MCF 10A (cell line): ENCODE measurements at regions not wholly inside any gene's neighbourhood (a gene's known extent, or its start where the extent isn't known, plus 50 kb on each side); places are given as distances from the start of the nearest gene placed in this dataset.

Experiments used
- BruUV-seq: library from RNA; stranded (reverse); fragments of 400-500 nt; replicated peaks from 2 replicates; lab custom pipeline; 2021; lab: Mats Ljungman, UMichigan
- CTCF ChIA-PET: fragments of 300-600 bp; sonication (Branson Sonifier 250); formaldehyde crosslinking; extraction: SDS; loops from one replicate; lab custom pipeline; 2021; ENCODE audit warnings: antibody characterized with exemption, inconsistent platforms; lab: Yijun Ruan, JAX
- POLR2A ChIA-PET: fragments of 300-600, 350-650 bp; sonication (Branson Sonifier 250); formaldehyde crosslinking; extraction: SDS; loops from one replicate; lab custom pipeline; 2020; ENCODE audit warnings: antibody characterized with exemption, inconsistent platforms; lab: Yijun Ruan, JAX
- DNase-seq: peaks from one replicate; pipeline ENCODE4 v3.0.0-alpha.2; 2018; ENCODE audit not compliant: unreplicated experiment
- H3K27ac Mint-ChIP-seq: one replicate; pipeline ENCODE4 v1.8.0; 2022; ENCODE audit warnings: mild to moderate bottlenecking, low read depth, mixed read lengths; ENCODE audit not compliant: unreplicated experiment
- H3K27me3 Mint-ChIP-seq: one replicate; pipeline ENCODE4 v1.8.0; 2022; ENCODE audit warnings: mixed read lengths; ENCODE audit not compliant: insufficient read depth, unreplicated experiment
- H3K36me3 Mint-ChIP-seq: one replicate; pipeline ENCODE4 v1.8.0; 2022; ENCODE audit warnings: mild to moderate bottlenecking, moderate library complexity, mixed read lengths; ENCODE audit not compliant: insufficient read depth, unreplicated experiment
- H3K4me1 Mint-ChIP-seq: one replicate; pipeline ENCODE4 v1.8.0; 2022; ENCODE audit warnings: mixed read lengths; ENCODE audit not compliant: insufficient read depth, unreplicated experiment
- H3K4me3 Mint-ChIP-seq: one replicate; pipeline ENCODE4 v1.8.0; 2022; ENCODE audit warnings: mild to moderate bottlenecking, moderate library complexity, mixed read lengths; ENCODE audit not compliant: unreplicated experiment
- H3K9me3 Mint-ChIP-seq: one replicate; pipeline ENCODE4 v1.8.0; 2022; ENCODE audit warnings: mixed read lengths; ENCODE audit not compliant: unreplicated experiment
- CTCF ChIP-seq: fragments of 200-600 bp; IDR thresholded peaks from one replicate; pipeline ENCODE4 v1.8.0; 2022; ENCODE audit warnings: antibody characterized with exemption, mild to moderate bottlenecking; ENCODE audit not compliant: unreplicated experiment
- intact Hi-C: fragments of 100-400 bp; cut with micrococcal nuclease; formaldehyde crosslinking; loops from 2 replicates; pipeline ENCODE4 v1.14.1; 2022

- intact Hi-C loops = no loop called here
- H3K27ac Mint-ChIP-seq = peak overlapping the region; percentile 3
- DNase-seq = no peak
- H3K4me1 Mint-ChIP-seq = peaks cover 28% of the 10 kb centered on the region
- no peak for TF ChIP-seq CTCF
- H3K4me3 Mint-ChIP-seq = no peak overlapping the region
- ChIA-PET CTCF (no interaction called here), POLR2A (interaction anchor here (0.6 to 2.0 kb wide), 3 partner anchors 10 to 874 kb away, joined by 3 to 7 read pairs (median 3); no protein-coding TSS in a partner anchor)
- H3K9me3 Mint-ChIP-seq = no peaks in the 10 kb centered on the region
- no peaks in the 10 kb centered on the region for H3K36me3 Mint-ChIP-seq
- no peaks in the 10 kb centered on the region for H3K27me3 Mint-ChIP-seq
- no TSS peak for BruUV-seq
Observed at GRCh38 chr5:125560476-125561225, 814.2 kb upstream of the ZNF608 start.

DNA sequence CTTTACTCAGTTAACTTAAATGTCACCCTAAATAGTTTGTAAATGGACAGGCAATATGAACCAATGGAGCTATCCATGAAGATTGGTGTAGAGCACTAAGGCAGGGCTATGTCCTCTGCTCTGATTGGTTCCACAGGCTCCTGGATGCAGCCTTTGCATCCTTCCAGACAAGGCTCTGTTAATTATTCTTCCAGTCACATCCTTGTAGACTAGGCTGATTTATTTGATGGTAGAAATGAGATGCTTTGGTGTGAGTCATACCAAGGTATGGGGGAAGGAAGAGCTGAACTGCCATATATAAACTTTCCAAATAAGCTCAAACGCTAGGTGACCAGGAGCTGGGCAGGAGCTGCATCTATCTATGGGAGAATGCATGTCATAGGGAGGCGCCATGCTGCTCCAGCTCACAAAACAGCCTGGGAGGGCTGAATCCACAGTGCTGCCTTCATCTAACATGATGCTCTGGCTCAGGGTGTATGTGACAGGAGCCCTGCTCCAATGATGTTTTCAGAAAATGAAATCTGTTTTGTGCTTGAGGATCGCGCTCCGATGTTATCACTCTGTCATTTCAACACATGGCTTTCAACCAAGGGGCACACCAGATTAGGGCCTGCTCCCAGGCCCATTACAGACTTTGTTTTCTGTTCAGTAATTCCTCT is 818.0 kb upstream of the ZNF608 start:
- H3K27ac Mint-ChIP-seq = no peak overlapping the region
- H3K27me3 Mint-ChIP-seq = no peaks in the 10 kb centered on the region
- TF ChIP-seq CTCF = no peak
- POLR2A ChIA-PET = interaction anchor here (0.7 kb wide), 1 partner anchor 14 kb away, joined by 3 read pairs; no protein-coding TSS in a partner anchor
- intact Hi-C loops = no loop called here
- DNase-seq = no peak
- no peaks in the 10 kb centered on the region for H3K36me3 Mint-ChIP-seq
- no peak overlapping the region for H3K4me3 Mint-ChIP-seq
- peaks cover 13% of the 10 kb centered on the region for H3K4me1 Mint-ChIP-seq
- CTCF ChIA-PET = interaction anchor here (1.3 kb wide), 1 partner anchor 11 kb away, joined by 4 read pairs; no protein-coding TSS in a partner anchor
- no peaks in the 10 kb centered on the region for H3K9me3 Mint-ChIP-seq
- BruUV-seq = no TSS peak

GRCh38 chr5:125574491-125575044 is 828.1 kb upstream of the ZNF608 start:
- intact Hi-C loops = no loop called here
- CTCF ChIA-PET = interaction anchor here (0.6 kb wide), 1 partner anchor 554 kb away, joined by 4 read pairs; no protein-coding TSS in a partner anchor
- no peaks in the 10 kb centered on the region for H3K9me3 Mint-ChIP-seq
- no peak for DNase-seq
- no peak overlapping the region for H3K4me3 Mint-ChIP-seq
- no TSS peak for BruUV-seq
- peaks cover 6% of the 10 kb centered on the region for H3K4me1 Mint-ChIP-seq
- no peaks in the 10 kb centered on the region for H3K36me3 Mint-ChIP-seq
- no peak overlapping the region for H3K27ac Mint-ChIP-seq
- no peak for TF ChIP-seq CTCF
- no peaks in the 10 kb centered on the region for H3K27me3 Mint-ChIP-seq
- POLR2A ChIA-PET = interaction anchor here (0.7 to 1.3 kb wide), 3 partner anchors 11 to 271 kb away, joined by 3 read pairs; no protein-coding TSS in a partner anchor
